Activated naive CD4-positive, alpha-beta T cell treated with anti-CD3 and anti-CD28 coated beads, Interleukin-2, amount 50 U/mL, for 24 hours (primary cell): ENCODE measurements at regions not wholly inside any gene's neighbourhood (a gene's known extent, or its start where the extent isn't known, plus 50 kb on each side); places are given as distances from the start of the nearest gene placed in this dataset.

Experiments
- H3K27ac Mint-ChIP-seq: one replicate; pipeline ENCODE4 v1.8.0; 2021; ENCODE audit warnings: mild to moderate bottlenecking, mixed read lengths
- H3K27me3 Mint-ChIP-seq: one replicate; pipeline ENCODE4 v1.8.0; 2021; ENCODE audit warnings: mixed read lengths
- H3K36me3 Mint-ChIP-seq: one replicate; pipeline ENCODE4 v1.8.0; 2021; ENCODE audit warnings: mixed read lengths
- H3K4me1 Mint-ChIP-seq: one replicate; pipeline ENCODE4 v1.8.0; 2021; ENCODE audit warnings: mixed read lengths
- H3K4me3 Mint-ChIP-seq: one replicate; pipeline ENCODE4 v1.8.0; 2021; ENCODE audit warnings: mild to moderate bottlenecking, mixed read lengths
- H3K9me3 Mint-ChIP-seq: one replicate; pipeline ENCODE4 v1.8.0; 2021; ENCODE audit warnings: mixed read lengths

- Mint-ChIP-seq H3K36me3 (peaks cover 16% of the 10 kb centered on the region), H3K4me3 (no peak overlapping the region), H3K4me1 (no peaks in the 10 kb centered on the region), H3K27ac (no peak overlapping the region), H3K9me3 (peaks cover 10% of the 10 kb centered on the region), H3K27me3 (no peaks in the 10 kb centered on the region)
These were observed 440.4 kb upstream of the ARID1B start for GRCh38 chr6:156336733-156337132.

DNA sequence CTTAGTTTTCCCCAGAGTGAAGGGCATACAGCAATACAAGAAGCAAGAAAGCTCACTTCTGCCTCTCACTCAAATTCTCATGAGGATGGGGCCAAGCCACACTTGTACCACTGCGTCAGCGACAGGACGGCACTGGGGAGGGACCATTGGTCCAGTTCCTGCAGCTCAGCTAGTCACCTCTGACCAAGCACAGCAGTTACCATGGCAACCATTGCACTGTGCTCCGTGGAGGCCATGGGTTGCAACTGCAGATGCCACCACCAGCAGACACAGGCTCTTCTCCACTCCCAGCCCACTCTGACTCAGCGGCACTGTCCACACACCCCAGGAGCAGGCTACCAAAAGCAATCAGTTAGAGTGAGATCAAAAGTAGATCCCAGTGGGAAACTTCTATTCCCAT is 441.1 kb upstream of the ARID1B start:
- Mint-ChIP-seq H3K4me1 (no peaks in the 10 kb centered on the region), H3K36me3 (peaks cover 20% of the 10 kb centered on the region), H3K4me3 (no peak overlapping the region), H3K27ac (no peak overlapping the region), H3K9me3 (peaks cover 17% of the 10 kb centered on the region), H3K27me3 (no peaks in the 10 kb centered on the region)

DNA sequence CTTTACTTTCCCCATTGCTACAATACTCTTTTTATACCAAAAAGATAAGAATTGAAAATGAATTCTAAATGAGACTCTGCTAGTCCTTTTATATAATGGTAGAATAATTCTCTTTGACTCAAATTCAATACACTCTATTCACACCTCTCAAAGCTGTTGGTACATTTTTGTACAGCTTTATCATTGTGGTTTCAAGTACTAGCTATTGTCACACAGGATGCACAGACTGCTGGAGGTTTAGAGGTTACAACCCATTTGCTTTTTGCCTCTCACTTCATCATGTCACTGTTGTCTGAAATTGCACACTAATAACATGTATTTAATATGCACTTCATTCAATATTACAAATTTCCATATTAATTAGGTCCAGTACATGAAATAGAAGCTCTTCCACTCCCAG is 442.2 kb upstream of the ARID1B start:
- Mint-ChIP-seq H3K4me3 (no peak overlapping the region), H3K36me3 (peaks cover 23% of the 10 kb centered on the region), H3K27me3 (no peaks in the 10 kb centered on the region), H3K9me3 (peaks cover 20% of the 10 kb centered on the region), H3K4me1 (no peaks in the 10 kb centered on the region), H3K27ac (no peak overlapping the region)

- Mint-ChIP-seq H3K4me3 (no peak overlapping the region), H3K27me3 (no peaks in the 10 kb centered on the region), H3K4me1 (no peaks in the 10 kb centered on the region), H3K9me3 (peaks cover 6% of the 10 kb centered on the region), H3K27ac (no peak overlapping the region), H3K36me3 (peaks cover 4% of the 10 kb centered on the region)
These were observed 457.5 kb upstream of the ARID1B start for GRCh38 chr6:156319707-156320106.

DNA sequence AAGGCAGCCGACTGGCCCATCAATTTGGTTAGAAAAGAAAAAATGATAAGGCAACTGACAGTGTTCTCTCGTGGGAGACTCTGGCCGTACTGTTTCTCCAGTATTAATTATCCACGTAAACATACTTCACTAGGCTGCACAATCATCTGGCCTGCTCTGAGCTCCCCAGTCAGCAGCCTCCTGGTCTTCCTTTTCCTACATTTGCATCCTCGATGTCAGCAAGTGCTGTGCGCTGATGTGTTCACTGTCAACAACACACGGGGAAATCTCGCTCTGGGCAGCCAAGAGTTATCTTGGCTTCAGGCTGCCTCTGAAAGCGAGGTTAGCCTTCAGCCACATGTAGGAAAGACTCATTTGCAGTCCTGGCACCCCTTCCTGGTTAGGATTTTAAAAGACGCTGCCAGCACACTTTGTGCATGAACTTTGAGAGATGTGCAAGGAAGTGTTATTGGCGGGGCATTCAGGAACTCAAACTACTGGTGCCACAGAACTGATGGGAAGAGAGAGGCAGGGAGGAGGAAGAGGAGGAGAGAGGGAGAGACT is 460.5 kb upstream of the ARID1B start:
- no peaks in the 10 kb centered on the region for H3K4me1 Mint-ChIP-seq
- no peaks in the 10 kb centered on the region for H3K27me3 Mint-ChIP-seq
- no peak overlapping the region for H3K27ac Mint-ChIP-seq
- no peaks in the 10 kb centered on the region for H3K9me3 Mint-ChIP-seq
- H3K36me3 Mint-ChIP-seq: peaks cover 2% of the 10 kb centered on the region
- no peak overlapping the region for H3K4me3 Mint-ChIP-seq

- Mint-ChIP-seq H3K27me3 (no peaks in the 10 kb centered on the region), H3K4me1 (no peaks in the 10 kb centered on the region), H3K36me3 (peaks cover 2% of the 10 kb centered on the region), H3K27ac (no peak overlapping the region), H3K9me3 (no peaks in the 10 kb centered on the region), H3K4me3 (no peak overlapping the region)
These were observed 462.0 kb upstream of the ARID1B start for GRCh38 chr6:156315146-156315545.

- Mint-ChIP-seq H3K4me3 (no peak overlapping the region), H3K27me3 (no peaks in the 10 kb centered on the region), H3K36me3 (no peaks in the 10 kb centered on the region), H3K9me3 (no peaks in the 10 kb centered on the region), H3K4me1 (no peaks in the 10 kb centered on the region), H3K27ac (no peak overlapping the region)
These were observed 464.1 kb upstream of the ARID1B start for GRCh38 chr6:156313037-156313436.

DNA sequence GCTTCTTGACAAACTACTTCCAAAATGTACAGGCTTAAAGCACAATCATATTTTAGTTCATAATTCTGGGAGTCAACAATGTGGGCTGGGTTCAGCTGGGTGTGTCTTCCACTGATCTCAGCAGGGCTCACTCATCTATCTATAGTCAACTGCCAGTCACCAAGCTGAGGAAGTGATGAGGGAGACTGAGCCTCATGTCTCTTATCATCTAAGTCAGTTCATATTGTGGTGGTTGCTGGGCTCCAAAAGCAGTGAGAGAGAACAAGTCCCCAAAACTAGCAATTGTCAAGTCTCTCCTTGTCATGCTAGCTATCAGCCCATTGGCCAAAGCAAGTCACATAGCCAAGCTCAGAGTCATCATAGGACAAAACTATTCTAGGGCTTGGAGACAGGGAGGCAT is 465.9 kb upstream of the ARID1B start:
- no peak overlapping the region for H3K4me3 Mint-ChIP-seq
- no peaks in the 10 kb centered on the region for H3K4me1 Mint-ChIP-seq
- H3K36me3 Mint-ChIP-seq: no peaks in the 10 kb centered on the region
- no peaks in the 10 kb centered on the region for H3K9me3 Mint-ChIP-seq
- no peaks in the 10 kb centered on the region for H3K27me3 Mint-ChIP-seq
- H3K27ac Mint-ChIP-seq: no peak overlapping the region

- Mint-ChIP-seq H3K9me3 (no peaks in the 10 kb centered on the region), H3K27ac (no peak overlapping the region), H3K36me3 (no peaks in the 10 kb centered on the region), H3K4me3 (no peak overlapping the region), H3K4me1 (no peaks in the 10 kb centered on the region), H3K27me3 (no peaks in the 10 kb centered on the region)
These were observed 466.5 kb upstream of the ARID1B start for GRCh38 chr6:156310701-156311100.

DNA sequence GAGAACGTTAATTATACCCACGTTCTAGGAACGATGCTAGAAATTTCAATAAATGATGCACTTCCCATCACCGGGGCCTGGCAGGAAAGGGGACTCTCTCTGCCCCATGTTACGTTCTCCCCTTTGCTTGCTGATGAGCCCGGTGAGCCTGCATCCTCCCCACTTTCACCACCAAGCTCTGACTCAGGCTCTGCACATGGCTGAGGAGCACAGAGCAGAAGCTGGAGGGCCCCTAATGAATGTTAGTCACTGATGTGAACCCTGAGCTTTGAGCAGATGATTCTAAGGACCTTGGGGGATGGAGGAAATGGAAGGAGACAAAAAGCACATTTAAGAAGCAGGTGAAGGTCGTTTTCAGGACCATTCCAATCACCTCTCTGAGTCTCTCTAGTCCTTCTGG is 468.2 kb upstream of the ARID1B start:
- Mint-ChIP-seq H3K27me3 (no peaks in the 10 kb centered on the region), H3K4me3 (no peak overlapping the region)

DNA sequence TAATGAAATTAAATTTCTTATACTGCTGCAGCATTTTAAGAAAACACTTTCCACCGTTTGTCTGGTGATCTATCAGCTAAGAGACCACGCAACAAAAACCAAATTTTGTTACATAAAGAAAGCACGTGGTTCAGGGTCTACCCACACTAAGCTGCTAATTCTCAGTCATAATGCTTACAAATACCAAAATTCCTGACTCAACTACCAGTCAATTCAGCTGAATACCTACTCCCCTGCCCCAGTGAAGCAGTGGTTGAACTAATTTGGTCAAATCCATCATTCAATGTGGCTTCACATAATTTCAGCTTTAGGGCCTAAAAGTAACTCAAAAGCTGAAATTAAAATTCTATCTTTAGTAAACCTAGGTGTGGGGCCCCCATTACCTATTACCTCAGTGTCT is 468.6 kb upstream of the ARID1B start:
- Mint-ChIP-seq H3K4me1 (no peaks in the 10 kb centered on the region), H3K4me3 (no peak overlapping the region), H3K27ac (no peak overlapping the region), H3K9me3 (no peaks in the 10 kb centered on the region), H3K27me3 (no peaks in the 10 kb centered on the region), H3K36me3 (no peaks in the 10 kb centered on the region)

More for the DNA sequence above, 468.2 kb upstream of the ARID1B start:
- no peaks in the 10 kb centered on the region for H3K4me1 Mint-ChIP-seq
- no peak overlapping the region for H3K27ac Mint-ChIP-seq
- no peaks in the 10 kb centered on the region for H3K9me3 Mint-ChIP-seq
- no peaks in the 10 kb centered on the region for H3K36me3 Mint-ChIP-seq

GRCh38 chr6:156306531-156306930 is 470.6 kb upstream of the ARID1B start:
- no peaks in the 10 kb centered on the region for H3K4me1 Mint-ChIP-seq
- H3K4me3 Mint-ChIP-seq: no peak overlapping the region
- no peaks in the 10 kb centered on the region for H3K9me3 Mint-ChIP-seq
- H3K36me3 Mint-ChIP-seq: no peaks in the 10 kb centered on the region
- no peaks in the 10 kb centered on the region for H3K27me3 Mint-ChIP-seq
- H3K27ac Mint-ChIP-seq: no peak overlapping the region

- peaks cover under 1% of the 10 kb centered on the region for H3K9me3 Mint-ChIP-seq
- H3K4me3 Mint-ChIP-seq: no peak overlapping the region
- no peak overlapping the region for H3K27ac Mint-ChIP-seq
- H3K4me1 Mint-ChIP-seq: no peaks in the 10 kb centered on the region
- H3K36me3 Mint-ChIP-seq: peaks cover under 1% of the 10 kb centered on the region
- no peaks in the 10 kb centered on the region for H3K27me3 Mint-ChIP-seq
These were observed 494.1 kb upstream of the ARID1B start for GRCh38 chr6:156283091-156283490.

- H3K27ac Mint-ChIP-seq: no peak overlapping the region
These were observed 495.1 kb upstream of the ARID1B start for GRCh38 chr6:156282087-156282486.

GRCh38 chr6:156281266-156281665 is 495.9 kb upstream of the ARID1B start:
- H3K36me3 Mint-ChIP-seq: peaks cover 4% of the 10 kb centered on the region
- no peak overlapping the region for H3K4me3 Mint-ChIP-seq
- H3K27ac Mint-ChIP-seq: no peak overlapping the region
- no peaks in the 10 kb centered on the region for H3K4me1 Mint-ChIP-seq
- H3K27me3 Mint-ChIP-seq: no peaks in the 10 kb centered on the region
- peaks cover 6% of the 10 kb centered on the region for H3K9me3 Mint-ChIP-seq

More at GRCh38 chr6:156282087-156282486, 495.1 kb upstream of the ARID1B start:
- Mint-ChIP-seq H3K36me3 (peaks cover 4% of the 10 kb centered on the region), H3K9me3 (peaks cover 6% of the 10 kb centered on the region), H3K27me3 (no peaks in the 10 kb centered on the region), H3K4me3 (no peak overlapping the region), H3K4me1 (no peaks in the 10 kb centered on the region)

DNA sequence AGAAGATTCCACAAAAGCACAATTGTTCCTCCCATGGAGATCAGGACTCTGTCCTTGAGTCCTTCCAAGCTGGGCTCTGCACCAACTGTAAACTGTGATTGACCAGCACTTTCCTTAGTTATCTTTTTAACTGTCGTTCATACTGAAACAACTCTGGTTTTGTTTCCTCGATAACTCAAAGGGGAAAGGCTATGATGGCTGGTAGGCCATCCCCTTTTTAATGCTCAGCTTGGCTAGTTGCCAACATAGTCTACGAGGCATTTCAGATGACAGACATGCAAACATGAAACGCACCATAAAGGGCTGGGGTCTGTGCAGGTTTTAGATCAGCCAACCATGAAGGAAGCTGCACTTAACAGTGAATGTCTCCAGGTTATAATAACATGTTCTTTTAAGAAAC is 497.1 kb upstream of the ARID1B start:
- H3K36me3 Mint-ChIP-seq: peaks cover 4% of the 10 kb centered on the region
- no peaks in the 10 kb centered on the region for H3K27me3 Mint-ChIP-seq
- H3K4me3 Mint-ChIP-seq: no peak overlapping the region
- peaks cover 6% of the 10 kb centered on the region for H3K9me3 Mint-ChIP-seq
- H3K27ac Mint-ChIP-seq: no peak overlapping the region
- H3K4me1 Mint-ChIP-seq: no peaks in the 10 kb centered on the region

DNA sequence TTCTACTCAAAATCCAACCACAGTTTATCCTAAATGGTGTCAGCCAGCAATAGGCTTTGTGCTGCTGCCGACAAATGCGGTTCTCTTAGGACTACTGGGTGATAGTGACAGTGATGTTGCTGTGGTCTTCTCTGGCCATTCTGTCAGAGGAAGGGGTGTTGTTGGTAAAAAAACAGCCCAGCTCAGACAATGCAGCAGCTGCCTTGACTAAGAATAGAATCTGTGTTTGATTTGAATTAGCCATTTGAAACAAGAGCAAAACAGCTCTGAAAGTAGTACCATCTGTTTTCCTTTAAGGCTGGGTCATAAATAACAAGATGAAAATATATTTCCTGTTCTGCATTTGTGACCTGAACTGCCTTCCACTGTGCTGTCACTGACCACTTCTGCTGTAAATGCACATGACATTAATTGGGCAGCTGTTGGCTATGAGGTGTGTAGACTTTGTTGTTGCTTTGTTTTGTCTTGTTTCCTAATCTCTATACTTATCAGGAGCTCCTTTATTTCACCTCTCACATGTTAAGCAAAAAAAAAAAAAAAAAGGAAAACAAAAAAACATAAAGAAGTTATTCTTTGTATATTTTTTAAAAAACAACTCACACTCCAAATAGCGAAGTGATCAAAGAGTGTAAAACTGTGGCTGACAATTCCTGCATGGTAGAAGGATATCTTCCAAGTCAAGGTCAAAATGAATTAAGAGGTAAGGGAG is 497.8 kb upstream of the ARID1B start:
- H3K4me1 Mint-ChIP-seq: no peaks in the 10 kb centered on the region
- no peak overlapping the region for H3K27ac Mint-ChIP-seq
- peaks cover 4% of the 10 kb centered on the region for H3K36me3 Mint-ChIP-seq
- no peak overlapping the region for H3K4me3 Mint-ChIP-seq
- no peaks in the 10 kb centered on the region for H3K27me3 Mint-ChIP-seq
- peaks cover 6% of the 10 kb centered on the region for H3K9me3 Mint-ChIP-seq
